ENCODE measurements at regions not wholly inside any gene's neighbourhood (a gene's known extent, or its start where the extent isn't known, plus 50 kb on each side); places are given as distances from the start of the nearest gene placed in this dataset.

- TF ChIP-seq PCBP1 (IDR thresholded peaks at IDR 0.05; ENCODE audit: low read depth, low read length, poor library complexity, severe bottlenecking) (no peak), CTCF (IDR thresholded peaks at IDR 0.05 in 2 of 3, conservative IDR thresholded peaks at IDR 0.05 in 1 of 3; ENCODE audit: insufficient read depth in 2 of 3, low read depth in 1 of 3, low read length in 3 of 3) (no peak), CBX5 (IDR thresholded peaks at IDR 0.05; ENCODE audit: borderline replicate concordance, low read depth) (no peak), RBBP5 (IDR thresholded peaks at IDR 0.05; ENCODE audit: borderline replicate concordance, insufficient read depth, low read length, poor library complexity, severe bottlenecking) (no peak), TAF1 (IDR thresholded peaks at IDR 0.05; ENCODE audit: control insufficient read depth, extremely low read depth, insufficient read depth, low read length, severe bottlenecking) (no peak), EP300 (IDR thresholded peaks at IDR 0.05; ENCODE audit: low read length) (no peak), FOS (IDR thresholded peaks at IDR 0.05; ENCODE audit: extremely low read depth, insufficient read length) (no peak), POLR2A (conservative IDR thresholded peaks at IDR 0.05) (no peak), HMGXB4 (CRISPR knock-in tag; IDR thresholded peaks at IDR 0.05) (no peak), TEAD2 (tag; IDR thresholded peaks at IDR 0.05) (no peak)
- TF ChIP-seq, protein P1, sequence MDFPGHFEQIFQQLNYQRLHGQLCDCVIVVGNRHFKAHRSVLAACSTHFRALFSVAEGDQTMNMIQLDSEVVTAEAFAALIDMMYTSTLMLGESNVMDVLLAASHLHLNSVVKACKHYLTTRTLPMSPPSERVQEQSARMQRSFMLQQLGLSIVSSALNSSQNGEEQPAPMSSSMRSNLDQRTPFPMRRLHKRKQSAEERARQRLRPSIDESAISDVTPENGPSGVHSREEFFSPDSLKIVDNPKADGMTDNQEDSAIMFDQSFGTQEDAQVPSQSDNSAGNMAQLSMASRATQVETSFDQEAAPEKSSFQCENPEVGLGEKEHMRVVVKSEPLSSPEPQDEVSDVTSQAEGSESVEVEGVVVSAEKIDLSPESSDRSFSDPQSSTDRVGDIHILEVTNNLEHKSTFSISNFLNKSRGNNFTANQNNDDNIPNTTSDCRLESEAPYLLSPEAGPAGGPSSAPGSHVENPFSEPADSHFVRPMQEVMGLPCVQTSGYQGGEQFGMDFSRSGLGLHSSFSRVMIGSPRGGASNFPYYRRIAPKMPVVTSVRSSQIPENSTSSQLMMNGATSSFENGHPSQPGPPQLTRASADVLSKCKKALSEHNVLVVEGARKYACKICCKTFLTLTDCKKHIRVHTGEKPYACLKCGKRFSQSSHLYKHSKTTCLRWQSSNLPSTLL (IDR thresholded peaks at IDR 0.05), result no peak
- TF ChIP-seq, protein P2, sequence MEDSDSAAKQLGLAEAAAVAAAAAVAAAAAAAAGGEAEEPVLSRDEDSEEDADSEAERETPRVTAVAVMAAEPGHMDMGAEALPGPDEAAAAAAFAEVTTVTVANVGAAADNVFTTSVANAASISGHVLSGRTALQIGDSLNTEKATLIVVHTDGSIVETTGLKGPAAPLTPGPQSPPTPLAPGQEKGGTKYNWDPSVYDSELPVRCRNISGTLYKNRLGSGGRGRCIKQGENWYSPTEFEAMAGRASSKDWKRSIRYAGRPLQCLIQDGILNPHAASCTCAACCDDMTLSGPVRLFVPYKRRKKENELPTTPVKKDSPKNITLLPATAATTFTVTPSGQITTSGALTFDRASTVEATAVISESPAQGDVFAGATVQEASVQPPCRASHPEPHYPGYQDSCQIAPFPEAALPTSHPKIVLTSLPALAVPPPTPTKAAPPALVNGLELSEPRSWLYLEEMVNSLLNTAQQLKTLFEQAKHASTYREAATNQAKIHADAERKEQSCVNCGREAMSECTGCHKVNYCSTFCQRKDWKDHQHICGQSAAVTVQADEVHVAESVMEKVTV (CRISPR knock-in tag; IDR thresholded peaks at IDR 0.05), result no peak
- TF ChIP-seq, protein P3, sequence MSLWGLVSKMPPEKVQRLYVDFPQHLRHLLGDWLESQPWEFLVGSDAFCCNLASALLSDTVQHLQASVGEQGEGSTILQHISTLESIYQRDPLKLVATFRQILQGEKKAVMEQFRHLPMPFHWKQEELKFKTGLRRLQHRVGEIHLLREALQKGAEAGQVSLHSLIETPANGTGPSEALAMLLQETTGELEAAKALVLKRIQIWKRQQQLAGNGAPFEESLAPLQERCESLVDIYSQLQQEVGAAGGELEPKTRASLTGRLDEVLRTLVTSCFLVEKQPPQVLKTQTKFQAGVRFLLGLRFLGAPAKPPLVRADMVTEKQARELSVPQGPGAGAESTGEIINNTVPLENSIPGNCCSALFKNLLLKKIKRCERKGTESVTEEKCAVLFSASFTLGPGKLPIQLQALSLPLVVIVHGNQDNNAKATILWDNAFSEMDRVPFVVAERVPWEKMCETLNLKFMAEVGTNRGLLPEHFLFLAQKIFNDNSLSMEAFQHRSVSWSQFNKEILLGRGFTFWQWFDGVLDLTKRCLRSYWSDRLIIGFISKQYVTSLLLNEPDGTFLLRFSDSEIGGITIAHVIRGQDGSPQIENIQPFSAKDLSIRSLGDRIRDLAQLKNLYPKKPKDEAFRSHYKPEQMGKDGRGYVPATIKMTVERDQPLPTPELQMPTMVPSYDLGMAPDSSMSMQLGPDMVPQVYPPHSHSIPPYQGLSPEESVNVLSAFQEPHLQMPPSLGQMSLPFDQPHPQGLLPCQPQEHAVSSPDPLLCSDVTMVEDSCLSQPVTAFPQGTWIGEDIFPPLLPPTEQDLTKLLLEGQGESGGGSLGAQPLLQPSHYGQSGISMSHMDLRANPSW (CRISPR knock-in tag; IDR thresholded peaks at IDR 0.05), result no peak
- TF ChIP-seq, protein P4, sequence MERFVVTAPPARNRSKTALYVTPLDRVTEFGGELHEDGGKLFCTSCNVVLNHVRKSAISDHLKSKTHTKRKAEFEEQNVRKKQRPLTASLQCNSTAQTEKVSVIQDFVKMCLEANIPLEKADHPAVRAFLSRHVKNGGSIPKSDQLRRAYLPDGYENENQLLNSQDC (CRISPR knock-in tag; IDR thresholded peaks at IDR 0.05), result no peak
These were observed 151.6 kb upstream of the CSNK1A1L start for GRCh38 chr13:37257051-37257450.
